GM12874 (cell line): ENCODE measurements at regions not wholly inside any gene's neighbourhood (a gene's known extent, or its start where the extent isn't known, plus 50 kb on each side); places are given as distances from the start of the nearest gene placed in this dataset.

ENCODE experiments used
- TF ChIP-seq, protein P1 (sequence below): IDR thresholded peaks from 2 replicates; pipeline ENCODE4 v1.5.1; 2011; ENCODE audit warnings: low read depth, mild to moderate bottlenecking, control low read depth, low read length, moderate library complexity; ENCODE audit not compliant: insufficient read depth

DNA sequence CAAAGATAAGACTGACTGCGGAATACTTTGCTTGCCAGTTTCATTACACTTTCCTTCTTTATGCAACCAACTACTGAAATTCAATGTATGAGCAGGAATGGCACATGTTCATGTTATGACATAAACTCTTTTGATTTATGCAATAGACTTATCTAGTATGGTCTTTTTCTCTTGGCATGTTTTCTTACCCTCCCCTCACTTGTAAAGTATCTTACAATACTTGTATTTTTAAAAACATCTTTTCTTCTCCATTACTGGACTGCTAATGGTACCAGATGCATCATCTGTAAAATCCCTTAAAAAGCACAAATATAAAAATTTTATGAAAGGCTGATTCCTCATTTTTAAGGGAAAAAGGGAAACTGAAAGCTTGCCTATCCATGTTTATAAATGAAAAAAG, 373.8 kb downstream of the ZEB2 start:
- TF ChIP-seq, protein P1, sequence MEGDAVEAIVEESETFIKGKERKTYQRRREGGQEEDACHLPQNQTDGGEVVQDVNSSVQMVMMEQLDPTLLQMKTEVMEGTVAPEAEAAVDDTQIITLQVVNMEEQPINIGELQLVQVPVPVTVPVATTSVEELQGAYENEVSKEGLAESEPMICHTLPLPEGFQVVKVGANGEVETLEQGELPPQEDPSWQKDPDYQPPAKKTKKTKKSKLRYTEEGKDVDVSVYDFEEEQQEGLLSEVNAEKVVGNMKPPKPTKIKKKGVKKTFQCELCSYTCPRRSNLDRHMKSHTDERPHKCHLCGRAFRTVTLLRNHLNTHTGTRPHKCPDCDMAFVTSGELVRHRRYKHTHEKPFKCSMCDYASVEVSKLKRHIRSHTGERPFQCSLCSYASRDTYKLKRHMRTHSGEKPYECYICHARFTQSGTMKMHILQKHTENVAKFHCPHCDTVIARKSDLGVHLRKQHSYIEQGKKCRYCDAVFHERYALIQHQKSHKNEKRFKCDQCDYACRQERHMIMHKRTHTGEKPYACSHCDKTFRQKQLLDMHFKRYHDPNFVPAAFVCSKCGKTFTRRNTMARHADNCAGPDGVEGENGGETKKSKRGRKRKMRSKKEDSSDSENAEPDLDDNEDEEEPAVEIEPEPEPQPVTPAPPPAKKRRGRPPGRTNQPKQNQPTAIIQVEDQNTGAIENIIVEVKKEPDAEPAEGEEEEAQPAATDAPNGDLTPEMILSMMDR: no peak

DNA sequence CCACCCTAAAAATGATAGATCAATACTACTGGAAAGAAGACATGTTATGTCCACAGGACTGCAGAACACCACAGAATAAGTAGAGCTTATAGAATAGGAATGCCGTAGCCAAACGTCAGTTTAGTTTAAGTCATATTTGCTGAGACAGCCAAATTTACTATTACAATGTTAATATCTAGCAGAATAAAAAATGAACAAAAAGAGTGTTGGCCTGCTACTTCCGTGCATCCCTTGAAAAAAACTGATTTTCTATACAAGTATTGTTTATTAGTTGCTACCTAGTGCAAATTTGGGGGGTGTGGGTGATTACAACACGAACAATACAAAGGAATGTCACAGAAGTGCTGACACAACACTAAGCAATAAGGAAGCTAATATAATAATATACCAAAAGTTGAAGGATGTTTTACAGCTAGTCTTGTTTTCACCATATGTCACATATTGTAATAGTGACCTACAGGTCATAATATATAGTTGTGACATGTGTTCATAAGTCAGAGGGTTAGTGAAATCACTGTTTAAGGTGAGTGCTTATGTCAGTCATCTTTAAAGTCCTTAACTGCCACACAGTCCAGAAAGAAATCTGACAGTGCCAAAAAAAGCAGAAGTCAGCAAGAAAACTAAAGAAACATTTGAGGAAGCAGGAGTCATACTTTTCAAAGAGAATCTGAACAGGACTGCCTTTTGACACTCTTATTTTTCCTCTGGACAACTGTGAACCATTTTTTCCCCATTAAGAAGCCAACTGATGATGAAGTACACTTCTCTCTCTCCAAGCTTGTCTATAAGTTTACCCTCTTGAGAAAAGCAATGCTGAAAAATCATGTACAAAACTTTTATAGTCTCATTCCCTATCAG, 376.4 kb downstream of the ZEB2 start:
- TF ChIP-seq, protein P1: no peak

DNA sequence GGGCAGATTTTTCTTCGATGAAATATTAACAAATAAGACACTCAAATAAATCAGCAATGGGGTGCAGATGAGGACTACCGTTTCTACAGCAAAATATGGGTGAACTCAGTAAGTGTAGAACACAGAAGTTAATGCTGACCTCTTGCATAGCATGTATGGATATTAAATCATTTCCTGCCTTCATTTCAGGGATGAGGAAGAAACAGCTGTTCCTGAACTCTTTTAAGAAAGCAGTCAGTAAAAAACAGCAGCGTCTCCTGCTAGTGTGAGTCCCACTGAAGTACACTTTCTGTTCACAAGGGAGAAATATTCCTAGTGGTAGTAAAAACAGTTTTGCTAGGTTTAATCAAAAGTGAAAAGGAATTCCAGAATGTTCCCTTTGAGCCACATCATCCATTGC, 379.0 kb downstream of the ZEB2 start:
- TF ChIP-seq, protein P1: no peak

DNA sequence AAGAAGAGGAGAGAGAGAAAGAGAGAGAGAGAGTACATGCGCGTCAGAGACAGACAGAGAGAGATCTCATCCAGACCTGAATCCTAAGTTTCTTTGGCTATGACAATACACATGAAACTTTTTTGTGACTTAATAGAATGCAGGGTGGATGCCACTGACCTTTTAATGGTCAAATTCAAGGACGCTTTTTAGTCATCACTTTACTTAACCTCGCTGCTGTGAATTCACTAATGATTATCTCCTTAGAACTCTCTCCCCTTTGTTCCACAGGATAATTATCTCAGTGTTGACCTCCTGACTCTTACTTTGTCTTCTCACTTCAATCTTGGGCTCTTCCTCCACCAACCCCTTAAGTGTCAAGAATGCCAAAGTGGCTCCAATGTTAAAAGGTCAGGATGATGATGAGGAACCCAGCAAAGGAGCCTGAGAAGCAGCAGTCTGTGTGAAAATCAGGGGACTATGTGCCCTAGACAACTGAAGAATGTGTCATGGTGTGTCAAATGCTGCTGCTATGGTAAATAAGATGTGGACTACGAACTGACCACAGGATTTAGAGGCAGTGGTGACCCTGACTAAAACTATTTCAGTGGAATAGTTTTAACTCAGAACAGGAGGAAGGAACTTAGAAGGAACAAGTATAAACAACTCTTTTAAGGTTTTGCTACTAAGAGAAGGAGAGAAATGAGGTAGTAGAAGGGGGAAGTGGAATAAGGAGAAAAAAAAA, 382.1 kb downstream of the ZEB2 start:
- TF ChIP-seq, protein P1: no peak

DNA sequence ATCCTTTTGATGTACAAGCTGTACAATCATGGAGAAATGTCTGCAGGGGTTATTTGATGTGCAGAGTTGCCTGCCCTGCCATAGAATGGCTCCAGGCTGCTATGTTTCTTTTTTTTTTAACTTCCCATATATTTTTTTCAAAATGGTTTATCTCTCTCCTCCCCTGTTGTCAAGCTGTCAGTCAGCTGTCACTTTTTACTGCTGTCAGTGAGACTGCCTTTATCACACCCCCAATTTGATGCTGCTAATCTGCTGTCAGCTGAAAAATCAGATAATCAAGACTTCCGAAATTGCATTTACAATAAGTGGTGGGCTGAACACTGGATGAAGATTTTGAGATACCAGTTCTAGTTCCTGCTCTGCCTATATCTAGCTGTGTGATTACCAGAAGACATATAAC, 382.6 kb downstream of the ZEB2 start:
- TF ChIP-seq, protein P1: no peak

DNA sequence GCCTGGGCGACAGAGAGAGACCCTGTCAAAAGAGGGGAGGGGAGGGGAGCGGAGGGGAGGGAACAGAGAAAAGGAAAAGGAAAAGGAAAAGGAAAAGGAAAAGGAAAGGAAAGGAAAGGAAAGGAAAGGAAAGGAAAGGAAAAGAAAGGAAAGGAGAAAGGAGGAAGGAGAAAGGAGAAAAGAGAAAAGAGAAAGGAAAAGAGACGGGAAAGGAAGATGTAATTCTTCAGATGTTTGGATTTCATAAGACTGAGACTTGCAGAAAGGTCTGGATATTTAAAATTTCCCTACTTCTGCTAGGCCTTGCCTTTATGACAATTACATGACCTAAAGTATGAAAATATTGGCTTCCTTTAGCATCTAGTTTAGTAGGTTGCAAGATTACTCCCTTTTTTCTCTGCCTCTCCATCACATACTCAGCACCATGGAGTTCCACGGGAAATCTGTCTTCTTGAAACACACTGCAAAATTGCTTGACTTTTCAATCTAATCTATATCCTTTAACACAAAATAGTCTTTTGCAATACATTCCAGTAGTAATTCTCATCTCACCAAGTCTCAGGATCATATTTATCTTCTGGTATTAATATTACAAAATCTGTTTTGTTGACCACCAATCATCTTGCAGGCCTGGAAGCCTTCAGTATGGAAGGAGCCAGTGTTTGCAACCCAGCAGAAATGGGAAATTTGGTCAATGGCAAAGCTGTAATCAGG, 383.5 kb downstream of the ZEB2 start:
- TF ChIP-seq, protein P1: no peak
